NCI-H2227 (cell line): ENCODE measurements at regions not wholly inside any gene's neighbourhood (a gene's known extent, or its start where the extent isn't known, plus 50 kb on each side); places are given as distances from the start of the nearest gene placed in this dataset.

Experiments
- DNase-seq: peaks from one replicate; lab custom pipeline; 2025; ENCODE audit not compliant: unreplicated experiment; lab: John Stamatoyannopoulos, UW

- DNase-seq = no peak
Observed at GRCh38 chr2:137823196-137823595, 141.1 kb upstream of the HNMT start.

- no peak for DNase-seq
Observed at GRCh38 chr2:137824501-137824900, 139.8 kb upstream of the HNMT start.

GRCh38 chr2:137826373-137827372, 137.6 kb upstream of the HNMT start:
- DNase-seq = no peak

GRCh38 chr2:137828624-137829023, 135.6 kb upstream of the HNMT start:
- no peak for DNase-seq

GRCh38 chr2:137829251-137829650, 135.0 kb upstream of the HNMT start:
- peak; percentile 42 for DNase-seq

GRCh38 chr2:137834760-137835379, 129.4 kb upstream of the HNMT start:
- no peak for DNase-seq

- DNase-seq = no peak
Observed at GRCh38 chr2:137836671-137837070, 127.6 kb upstream of the HNMT start.

- no peak for DNase-seq
Observed at GRCh38 chr2:137837830-137838229, 126.4 kb upstream of the HNMT start.

- peak; percentile 83 for DNase-seq
Observed at GRCh38 chr2:137838255-137839092, 125.8 kb upstream of the HNMT start.

GRCh38 chr2:137842430-137842829, 121.8 kb upstream of the HNMT start:
- no peak for DNase-seq

GRCh38 chr2:137842952-137843351, 121.3 kb upstream of the HNMT start:
- DNase-seq = no peak

GRCh38 chr2:137845422-137845821, 118.9 kb upstream of the HNMT start:
- no peak for DNase-seq

- no peak for DNase-seq
Observed at GRCh38 chr2:137846993-137847392, 117.3 kb upstream of the HNMT start.

GRCh38 chr2:137847443-137847842, 116.8 kb upstream of the HNMT start:
- no peak for DNase-seq

GRCh38 chr2:137857881-137858280, 106.4 kb upstream of the HNMT start:
- DNase-seq = no peak

- DNase-seq = no peak
Observed at GRCh38 chr2:137862651-137863050, 101.6 kb upstream of the HNMT start.

GRCh38 chr2:137865954-137866540, 98.2 kb upstream of the HNMT start:
- DNase-seq = peak; percentile 78

GRCh38 chr2:137870682-137871081, 93.6 kb upstream of the HNMT start:
- DNase-seq = no peak

GRCh38 chr2:137872577-137872976, 91.7 kb upstream of the HNMT start:
- no peak for DNase-seq

GRCh38 chr2:137873536-137874244, 90.6 kb upstream of the HNMT start:
- no peak for DNase-seq
